ENCODE measurements at regions not wholly inside any gene's neighbourhood (a gene's known extent, or its start where the extent isn't known, plus 50 kb on each side); places are given as distances from the start of the nearest gene placed in this dataset.

DNA sequence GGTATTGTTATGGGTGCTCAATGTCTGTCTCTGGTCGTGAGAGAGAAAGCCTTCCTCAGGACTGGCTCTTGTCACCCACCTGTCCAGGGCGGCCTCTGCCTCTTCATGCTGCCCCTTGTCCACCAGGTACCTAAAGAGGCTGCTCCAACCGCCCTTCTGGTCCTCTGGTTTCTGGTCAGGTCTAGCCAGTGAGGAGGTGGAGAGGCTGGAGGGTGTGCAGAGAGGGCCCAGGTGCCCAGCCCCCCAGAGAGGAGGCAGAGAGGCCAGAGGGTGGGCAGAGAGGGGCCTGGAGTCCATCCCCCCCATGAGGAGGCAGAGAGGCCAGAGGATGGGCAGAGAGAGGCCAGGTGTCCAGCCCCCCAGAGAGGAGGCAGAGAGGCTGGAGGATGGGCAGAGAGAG lies 329.8 kb upstream of the IRX4 start:
- no peak overlapping the region for H3K4me3 ChIP-seq (ENCODE audit: low read depth, poor library complexity, severe bottlenecking)
- intact Hi-C loops (cut with DNase I; ENCODE audit: low total_unique reads): no loop called here
- peak in 1 of 2 donors; percentile 9 for DNase-seq (ENCODE audit: low spot score in 2 of 2)
- TF ChIP-seq, protein P1, sequence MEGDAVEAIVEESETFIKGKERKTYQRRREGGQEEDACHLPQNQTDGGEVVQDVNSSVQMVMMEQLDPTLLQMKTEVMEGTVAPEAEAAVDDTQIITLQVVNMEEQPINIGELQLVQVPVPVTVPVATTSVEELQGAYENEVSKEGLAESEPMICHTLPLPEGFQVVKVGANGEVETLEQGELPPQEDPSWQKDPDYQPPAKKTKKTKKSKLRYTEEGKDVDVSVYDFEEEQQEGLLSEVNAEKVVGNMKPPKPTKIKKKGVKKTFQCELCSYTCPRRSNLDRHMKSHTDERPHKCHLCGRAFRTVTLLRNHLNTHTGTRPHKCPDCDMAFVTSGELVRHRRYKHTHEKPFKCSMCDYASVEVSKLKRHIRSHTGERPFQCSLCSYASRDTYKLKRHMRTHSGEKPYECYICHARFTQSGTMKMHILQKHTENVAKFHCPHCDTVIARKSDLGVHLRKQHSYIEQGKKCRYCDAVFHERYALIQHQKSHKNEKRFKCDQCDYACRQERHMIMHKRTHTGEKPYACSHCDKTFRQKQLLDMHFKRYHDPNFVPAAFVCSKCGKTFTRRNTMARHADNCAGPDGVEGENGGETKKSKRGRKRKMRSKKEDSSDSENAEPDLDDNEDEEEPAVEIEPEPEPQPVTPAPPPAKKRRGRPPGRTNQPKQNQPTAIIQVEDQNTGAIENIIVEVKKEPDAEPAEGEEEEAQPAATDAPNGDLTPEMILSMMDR (IDR thresholded peaks at IDR 0.05): no peak
- TF ChIP-seq POLR2A (IDR thresholded peaks at IDR 0.05): no peak
- 79 to 91% methylated on average over 3 of the region's 3 CpGs for WGBS, 2 donors

DNA sequence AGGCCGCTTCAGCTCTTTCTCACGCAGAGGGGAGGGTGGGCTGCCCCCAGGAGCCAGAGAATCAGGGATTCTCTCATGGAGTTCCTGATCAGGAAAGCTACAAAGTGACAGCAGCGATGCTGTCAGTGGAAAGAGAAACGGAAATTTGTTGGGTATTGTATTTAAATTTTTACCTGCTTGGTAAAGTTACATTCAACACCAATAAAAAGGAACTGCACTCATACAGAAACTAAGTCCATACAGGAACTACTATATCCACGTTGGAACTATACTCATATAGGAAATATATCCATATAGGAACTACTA lies 325.5 kb upstream of the IRX4 start:
- TF ChIP-seq POLR2A (IDR thresholded peaks at IDR 0.05): no peak
- TF ChIP-seq, protein P1 (IDR thresholded peaks at IDR 0.05): no peak
- intact Hi-C loops (cut with DNase I; ENCODE audit: low total_unique reads): no loop called here
- no peak for DNase-seq (ENCODE audit: low spot score in 2 of 2)
- 67 to 74% methylated on average over 5 of the region's 5 CpGs for WGBS, 2 donors
- no peak overlapping the region for H3K4me3 ChIP-seq (ENCODE audit: low read depth, poor library complexity, severe bottlenecking)

DNA sequence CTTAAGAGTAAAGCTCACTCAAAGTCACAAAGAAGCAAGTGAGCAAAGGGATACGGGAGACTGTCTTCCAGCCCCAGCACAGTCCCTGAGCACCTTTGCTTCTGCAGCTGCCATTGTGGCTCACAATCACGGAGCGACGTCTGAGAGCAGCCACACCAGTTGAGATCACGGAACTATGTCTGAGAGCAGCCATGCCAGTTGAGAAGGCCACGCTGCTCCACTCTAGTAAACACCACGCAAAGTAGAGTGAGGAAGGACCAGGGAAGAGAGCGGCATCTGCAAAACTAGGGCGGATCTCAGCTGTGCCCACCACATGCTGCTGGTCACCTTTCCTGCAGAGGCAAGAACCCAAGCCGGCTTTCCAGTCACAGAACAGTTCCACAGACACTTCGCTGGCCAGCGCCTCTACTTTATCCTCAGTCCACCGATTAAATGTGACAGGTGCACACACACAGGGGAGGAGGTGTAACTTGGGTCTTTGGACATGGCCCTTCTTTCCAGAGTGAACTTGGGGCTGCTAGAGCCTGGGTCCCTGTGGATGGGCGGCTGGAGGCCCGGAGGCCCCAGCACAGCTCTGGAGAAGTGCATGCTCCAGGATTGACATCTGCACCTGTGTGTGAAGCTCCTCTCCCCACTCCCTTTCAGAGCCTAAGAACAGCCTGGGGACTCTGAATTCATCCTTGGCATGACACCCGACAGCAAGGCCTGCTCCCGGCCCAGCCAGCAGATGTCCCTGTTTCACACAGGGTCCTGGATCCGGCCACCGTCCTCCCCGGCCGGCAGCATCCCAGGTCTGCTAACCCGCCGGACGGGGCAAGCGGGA lies 324.9 kb upstream of the IRX4 start:
- intact Hi-C loops (cut with DNase I; ENCODE audit: low total_unique reads): no loop called here
- H3K4me3 ChIP-seq (ENCODE audit: low read depth, poor library complexity, severe bottlenecking): no peak overlapping the region
- peak in 1 of 2 donors; percentile 7 for DNase-seq (ENCODE audit: low spot score in 2 of 2)
- TF ChIP-seq, protein P1 (IDR thresholded peaks at IDR 0.05): no peak
- no peak for TF ChIP-seq POLR2A (IDR thresholded peaks at IDR 0.05)
- WGBS, 2 donors: 71 to 76% methylated on average over 24 to 25 of the region's 25 CpGs

DNA sequence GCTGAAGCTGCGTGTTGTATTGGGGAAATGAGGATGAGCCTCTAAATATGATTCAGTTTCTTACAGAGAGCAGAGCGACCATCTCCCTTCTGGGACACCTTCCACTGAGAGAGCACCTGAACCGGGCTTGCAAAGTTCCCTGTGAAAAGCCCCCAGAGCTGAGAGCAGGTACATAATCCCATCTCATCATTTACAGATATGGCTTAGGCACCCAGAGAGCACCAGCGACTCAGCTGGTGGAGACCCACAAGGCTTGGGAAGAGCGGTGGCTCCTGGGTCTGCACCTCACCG lies 324.3 kb upstream of the IRX4 start:
- DNase-seq (ENCODE audit: low spot score in 2 of 2): no peak
- WGBS, 2 donors: 90 to 95% methylated on average over 6 of the region's 6 CpGs
- H3K4me3 ChIP-seq (ENCODE audit: low read depth, poor library complexity, severe bottlenecking): no peak overlapping the region
- intact Hi-C loops (cut with DNase I; ENCODE audit: low total_unique reads): no loop called here
- TF ChIP-seq, protein P1 (IDR thresholded peaks at IDR 0.05): no peak
- TF ChIP-seq POLR2A (IDR thresholded peaks at IDR 0.05): no peak

DNA sequence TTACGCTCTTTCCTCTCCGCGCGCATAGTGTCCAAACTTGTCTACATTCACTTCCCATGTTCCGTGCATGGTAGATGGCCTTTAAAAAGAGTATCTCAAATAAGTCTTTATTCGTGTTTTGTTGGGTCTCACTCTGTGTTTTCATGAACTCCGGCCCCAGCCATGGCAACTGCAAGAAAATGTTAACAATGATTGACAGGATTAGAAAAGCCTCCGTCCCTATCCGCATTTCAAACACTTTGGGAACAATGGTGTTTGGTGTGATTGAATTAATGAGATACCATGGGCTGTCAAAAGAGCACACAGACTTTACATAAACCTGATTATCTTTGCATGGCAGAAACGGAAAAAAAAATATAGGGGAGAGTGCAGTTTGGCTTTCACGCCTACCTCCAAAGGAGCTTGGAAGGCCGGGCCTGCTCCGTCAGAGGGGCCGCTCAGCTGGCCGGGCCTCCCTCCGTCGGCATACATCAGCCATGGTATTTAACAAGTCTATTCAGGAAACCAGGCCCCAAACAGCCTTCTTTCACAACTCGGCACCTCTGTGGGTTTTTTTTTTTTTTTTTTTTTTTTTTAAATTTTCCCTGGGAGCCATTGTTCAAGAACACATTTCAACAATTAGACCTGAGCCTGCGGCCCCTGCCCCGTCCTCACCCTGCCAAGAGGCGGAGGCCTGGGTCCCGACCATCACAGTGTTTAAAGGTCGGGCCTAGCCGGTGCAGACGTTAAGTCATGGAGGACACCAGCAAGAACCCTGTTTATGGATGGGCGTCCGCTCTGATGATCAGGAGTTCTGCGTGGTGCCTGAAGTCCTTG lies 323.8 kb upstream of the IRX4 start:
- DNase-seq (ENCODE audit: low spot score in 2 of 2): no peak
- no peak overlapping the region for H3K4me3 ChIP-seq (ENCODE audit: low read depth, poor library complexity, severe bottlenecking)
- intact Hi-C loops (cut with DNase I; ENCODE audit: low total_unique reads): no loop called here
- WGBS, 2 donors: 79 to 81% methylated on average over 28 of the region's 28 CpGs
- TF ChIP-seq, protein P1 (IDR thresholded peaks at IDR 0.05): no peak
- TF ChIP-seq POLR2A (IDR thresholded peaks at IDR 0.05): no peak

Measured in lower leg skin (tissue), 4 donors.